LNCaP clone FGC (cell line): ENCODE measurements at regions not wholly inside any gene's neighbourhood (a gene's known extent, or its start where the extent isn't known, plus 50 kb on each side); places are given as distances from the start of the nearest gene placed in this dataset.
"Not testable (repeated sequence)": the region's sequence is repeated elsewhere in the genome, so short reads cannot be mapped to it uniquely, and the experiment has no call there.

Experiments used
- DNase-seq: peaks from one replicate; pipeline ENCODE4 v3.0.0-alpha.2; 2011; ENCODE audit warnings: low read depth
- H3K4me3 ChIP-seq: 2 replicates; pipeline ENCODE4 v1.5.1; 2011; ENCODE audit warnings: mild to moderate bottlenecking, low read depth, low read length, control low read depth

DNA sequence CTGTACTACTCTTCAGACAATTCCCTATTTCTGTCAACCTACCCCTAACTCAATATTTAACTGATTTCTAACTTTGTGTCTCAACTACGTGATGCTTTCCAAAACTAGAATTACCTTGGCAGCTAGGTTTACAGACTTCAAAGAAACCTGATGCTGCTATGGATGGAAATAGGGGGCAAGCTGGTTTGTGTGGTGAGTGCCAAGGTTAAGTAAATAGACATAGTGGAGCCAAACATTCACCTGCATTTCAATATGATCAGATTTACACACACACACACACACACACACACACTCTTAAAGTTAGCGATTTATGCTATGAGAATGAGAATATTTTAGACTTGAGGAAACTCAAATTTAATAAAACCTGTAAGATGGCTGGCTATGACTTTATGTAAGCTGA, 52.1 kb upstream of the POMZP3 start:
- H3K4me3 ChIP-seq, DNase-seq: not testable (repeated sequence)

DNA sequence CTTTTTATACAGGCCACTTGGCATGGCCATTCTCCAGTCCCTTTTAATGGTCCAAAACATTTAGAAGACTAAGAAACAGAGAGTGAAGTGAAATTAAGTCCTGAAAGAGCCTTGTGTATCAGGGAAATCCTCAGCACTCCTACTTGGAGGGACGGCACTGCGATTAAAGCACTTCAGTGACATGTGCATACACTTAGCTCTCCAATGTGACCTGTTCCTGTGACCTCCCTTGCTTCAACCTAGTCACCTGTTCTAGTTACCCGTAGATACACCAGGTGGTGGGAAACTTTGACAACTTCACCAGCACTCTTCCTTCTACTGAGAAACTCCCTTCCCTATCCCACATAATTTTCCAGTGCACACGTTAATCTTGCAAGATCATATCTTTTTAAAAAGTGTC, 51.4 kb upstream of the POMZP3 start:
- DNase-seq, H3K4me3 ChIP-seq: not testable (repeated sequence)

DNA sequence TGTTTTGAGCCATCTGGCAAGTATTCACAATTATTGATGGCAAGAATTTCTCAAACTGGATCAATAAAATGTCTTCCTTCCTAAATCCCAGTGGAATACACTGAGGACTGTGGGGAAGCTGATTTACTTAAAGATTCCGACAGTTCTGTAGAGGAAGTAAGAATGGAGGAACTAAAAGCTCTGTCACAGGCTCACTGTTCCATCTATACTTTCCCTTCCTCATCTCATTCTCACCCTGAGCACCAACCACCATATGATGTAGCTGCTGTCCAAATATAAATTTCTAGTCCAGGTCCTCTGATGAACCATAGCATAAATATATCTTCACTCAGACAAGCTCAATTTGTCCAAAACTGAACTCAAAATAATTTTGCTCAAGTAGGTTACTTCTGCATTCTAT, 49.8 kb upstream of the POMZP3 start:
- not testable (repeated sequence) for DNase-seq, H3K4me3 ChIP-seq
